GM13976 (cell line): ENCODE measurements at regions not wholly inside any gene's neighbourhood (a gene's known extent, or its start where the extent isn't known, plus 50 kb on each side); places are given as distances from the start of the nearest gene placed in this dataset.
"Not testable (repeated sequence)": the region's sequence is repeated elsewhere in the genome, so short reads cannot be mapped to it uniquely, and the experiment has no call there.

Experiments used
- DNase-seq: peaks from one replicate; pipeline ENCODE4 v3.0.0; 2012; ENCODE audit warnings: low spot score
- in situ Hi-C: fragments of 300-500 bp; cut with MboI; formaldehyde crosslinking; loops from one replicate; pipeline ENCODE4 v1.12.0; 2022; ENCODE audit warnings: low sequenced_read_pairs, mixed read lengths, inconsistent platforms; ENCODE audit not compliant: unreplicated experiment
- TF ChIP-seq, protein P1 (sequence below): IDR thresholded peaks from 2 replicates; pipeline ENCODE4 v1.5.1; 2012; ENCODE audit warnings: borderline replicate concordance, mild to moderate bottlenecking; ENCODE audit not compliant: insufficient read depth; ENCODE audit errors: extremely low read depth, missing control alignments, control extremely low read depth

DNA sequence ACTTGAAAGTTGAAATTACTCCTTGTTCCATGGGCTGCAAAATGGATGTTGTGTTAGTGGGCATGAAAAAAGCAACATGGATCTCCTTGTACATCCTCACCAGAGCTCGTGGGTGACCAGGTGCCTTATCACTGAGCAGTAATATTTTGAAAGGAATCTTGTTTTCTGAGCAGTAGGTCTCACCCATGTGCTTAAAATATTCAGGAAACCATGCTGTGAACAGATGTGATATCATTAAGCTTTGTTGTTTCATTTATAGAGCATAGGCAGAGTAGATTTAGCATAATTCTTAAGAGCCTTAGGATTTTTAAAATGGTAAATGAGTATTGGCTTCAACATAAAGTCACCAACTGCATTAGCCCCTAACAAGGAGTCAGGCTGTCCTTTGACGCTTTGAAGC lies 316.6 kb downstream of the TYW1 start:
- no peak for DNase-seq
- TF ChIP-seq, protein P1, sequence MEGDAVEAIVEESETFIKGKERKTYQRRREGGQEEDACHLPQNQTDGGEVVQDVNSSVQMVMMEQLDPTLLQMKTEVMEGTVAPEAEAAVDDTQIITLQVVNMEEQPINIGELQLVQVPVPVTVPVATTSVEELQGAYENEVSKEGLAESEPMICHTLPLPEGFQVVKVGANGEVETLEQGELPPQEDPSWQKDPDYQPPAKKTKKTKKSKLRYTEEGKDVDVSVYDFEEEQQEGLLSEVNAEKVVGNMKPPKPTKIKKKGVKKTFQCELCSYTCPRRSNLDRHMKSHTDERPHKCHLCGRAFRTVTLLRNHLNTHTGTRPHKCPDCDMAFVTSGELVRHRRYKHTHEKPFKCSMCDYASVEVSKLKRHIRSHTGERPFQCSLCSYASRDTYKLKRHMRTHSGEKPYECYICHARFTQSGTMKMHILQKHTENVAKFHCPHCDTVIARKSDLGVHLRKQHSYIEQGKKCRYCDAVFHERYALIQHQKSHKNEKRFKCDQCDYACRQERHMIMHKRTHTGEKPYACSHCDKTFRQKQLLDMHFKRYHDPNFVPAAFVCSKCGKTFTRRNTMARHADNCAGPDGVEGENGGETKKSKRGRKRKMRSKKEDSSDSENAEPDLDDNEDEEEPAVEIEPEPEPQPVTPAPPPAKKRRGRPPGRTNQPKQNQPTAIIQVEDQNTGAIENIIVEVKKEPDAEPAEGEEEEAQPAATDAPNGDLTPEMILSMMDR, result no peak
- in situ Hi-C loops, result no loop called here

DNA sequence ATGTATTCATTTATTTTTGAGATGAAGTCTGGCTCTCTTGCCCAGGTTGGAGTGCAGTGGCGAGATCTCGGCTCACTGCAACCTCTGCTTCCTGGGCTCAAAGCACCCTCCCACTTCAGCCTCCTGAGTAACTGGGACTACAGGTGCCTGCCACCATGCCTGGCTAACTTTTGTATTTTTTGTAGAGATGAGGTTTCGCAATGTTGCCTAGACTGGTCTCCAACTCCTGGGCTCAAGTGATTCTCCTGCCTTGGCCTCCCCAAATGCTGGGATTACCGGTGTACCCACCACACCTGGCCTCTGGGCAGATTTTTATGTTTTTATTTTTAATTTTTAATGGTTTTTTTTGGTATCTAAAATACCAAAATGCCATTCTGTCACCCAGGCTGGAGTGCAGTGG lies 320.3 kb downstream of the TYW1 start:
- in situ Hi-C loops, DNase-seq: not testable (repeated sequence)

DNA sequence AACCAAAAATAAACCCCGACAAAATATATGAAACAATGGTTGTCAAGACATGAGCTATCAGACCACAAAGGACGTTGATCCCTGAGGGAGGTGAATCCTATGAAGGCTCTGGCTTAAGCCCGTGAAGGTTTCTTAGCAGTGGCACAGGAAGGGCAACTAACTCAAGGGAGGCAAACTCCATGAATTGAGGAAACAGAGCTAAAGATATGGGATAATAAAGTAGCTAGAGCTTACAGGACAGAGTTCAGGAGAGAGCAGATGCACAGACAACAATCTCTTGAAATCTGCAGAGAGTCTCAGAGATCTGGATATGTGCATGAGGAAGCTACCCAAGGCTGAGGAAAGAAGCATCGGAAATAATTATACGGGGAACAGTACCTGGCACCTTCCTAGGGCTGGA lies 331.6 kb downstream of the TYW1 start:
- in situ Hi-C loops, DNase-seq: not testable (repeated sequence)

DNA sequence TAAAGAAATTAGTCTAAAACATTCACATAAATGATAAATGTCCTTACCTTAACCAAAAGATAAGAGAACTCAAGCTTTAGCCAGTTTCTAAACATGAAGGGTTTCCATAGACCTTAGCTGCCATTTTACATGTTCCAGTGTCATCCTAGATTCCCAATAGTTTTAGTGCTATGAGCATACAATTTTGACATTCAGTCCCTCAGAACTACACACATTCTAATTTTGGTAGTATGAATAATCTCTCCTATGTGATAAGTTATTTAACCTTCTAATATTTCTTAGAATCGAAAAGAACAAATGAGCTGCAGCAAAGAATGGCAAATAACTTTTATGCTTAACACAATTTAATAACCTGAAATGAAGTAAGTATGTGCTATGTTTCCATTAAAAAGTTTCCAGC lies 338.5 kb downstream of the TYW1 start:
- DNase-seq, in situ Hi-C loops: not testable (repeated sequence)

DNA sequence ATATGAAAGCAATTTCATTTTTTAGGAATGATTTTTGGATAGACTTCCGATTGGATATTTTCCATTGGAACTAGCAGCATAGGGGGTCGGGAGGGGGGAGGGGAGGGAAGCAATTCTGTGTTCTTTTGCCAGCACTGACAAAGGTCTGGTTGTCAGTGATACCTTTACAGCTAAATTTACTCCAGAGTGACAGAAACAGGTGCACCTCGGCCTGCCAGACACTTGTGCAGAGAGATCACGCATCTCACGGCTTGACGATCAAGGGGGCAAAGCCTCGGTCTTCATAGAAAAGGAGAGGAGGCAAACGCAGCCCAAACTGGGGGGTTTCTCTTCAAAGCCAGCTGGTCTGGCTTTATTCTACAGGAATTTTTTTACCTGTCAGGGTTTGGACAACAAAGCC lies 339.0 kb downstream of the TYW1 start:
- in situ Hi-C loops, DNase-seq: not testable (repeated sequence)

DNA sequence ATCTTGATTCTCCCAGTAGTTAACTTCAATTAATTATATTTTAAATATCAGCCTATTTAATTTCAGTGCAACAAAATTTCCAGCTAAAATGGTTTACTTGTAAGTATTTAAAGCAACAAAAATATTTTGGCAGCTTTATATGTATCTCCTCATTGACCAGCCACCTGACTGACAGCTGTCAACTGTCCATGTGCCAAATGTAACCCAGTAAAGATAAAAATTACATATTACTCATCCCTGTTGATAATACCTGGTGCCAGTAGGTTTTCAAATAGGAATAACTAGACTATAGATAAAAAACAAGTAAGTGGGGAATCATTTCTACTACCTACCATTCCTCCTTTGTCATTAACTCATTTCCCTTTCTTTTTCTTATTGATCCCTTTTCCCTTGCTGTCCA lies 341.9 kb downstream of the TYW1 start:
- in situ Hi-C loops, DNase-seq: not testable (repeated sequence)

DNA sequence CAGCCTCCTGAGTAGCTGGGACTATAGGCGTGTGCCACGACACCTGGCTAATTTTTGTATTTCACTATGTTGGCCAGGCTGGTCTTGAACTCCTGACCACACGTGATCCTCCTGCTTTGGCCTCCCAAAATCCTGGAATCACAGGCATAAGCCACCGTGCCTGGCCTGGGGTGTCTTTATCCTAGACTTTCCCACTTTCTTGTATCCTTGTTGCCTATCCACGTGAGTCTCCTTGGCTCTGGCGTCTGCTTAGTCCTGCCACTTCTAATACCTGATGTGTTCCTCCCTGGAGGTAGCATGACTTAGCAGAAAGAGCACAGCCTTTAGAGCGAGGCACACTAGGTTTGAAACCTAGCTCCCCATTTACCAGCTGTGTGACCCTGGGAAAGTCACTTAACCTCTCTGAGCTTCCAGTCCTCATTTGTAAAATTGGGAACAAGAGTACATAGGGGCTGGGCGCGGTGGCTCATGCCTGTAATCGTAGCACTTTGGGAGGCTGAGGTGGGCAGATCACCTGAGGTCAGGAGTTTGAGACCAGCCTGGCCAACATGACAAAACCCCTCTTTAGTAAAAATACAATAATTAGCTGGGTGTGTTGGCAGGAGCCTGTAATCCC lies 344.6 kb downstream of the TYW1 start:
- DNase-seq, result no peak
- in situ Hi-C loops, result no loop called here
- TF ChIP-seq, protein P1, result no peak

DNA sequence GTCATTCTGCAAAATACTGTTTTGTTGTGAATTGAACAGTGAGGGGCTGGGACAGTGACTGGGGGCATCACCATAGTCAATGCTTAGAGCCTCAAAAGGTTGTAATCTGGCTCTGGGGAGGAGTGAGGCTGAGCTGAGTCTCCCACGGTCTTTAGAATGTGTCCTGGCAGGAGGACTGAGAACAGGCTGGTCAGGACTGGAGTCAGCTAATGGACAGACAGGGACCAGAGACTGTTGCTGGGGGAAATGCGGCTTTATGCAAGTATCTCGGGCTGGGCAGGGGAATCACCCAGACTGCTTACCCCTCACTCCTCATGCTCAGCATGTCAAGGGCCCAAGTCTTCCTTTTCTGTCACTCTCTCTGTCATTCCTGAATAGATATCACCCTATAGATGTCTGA lies 346.5 kb downstream of the TYW1 start:
- no peak for DNase-seq
- TF ChIP-seq, protein P1, result no peak
- in situ Hi-C loops, result no loop called here

DNA sequence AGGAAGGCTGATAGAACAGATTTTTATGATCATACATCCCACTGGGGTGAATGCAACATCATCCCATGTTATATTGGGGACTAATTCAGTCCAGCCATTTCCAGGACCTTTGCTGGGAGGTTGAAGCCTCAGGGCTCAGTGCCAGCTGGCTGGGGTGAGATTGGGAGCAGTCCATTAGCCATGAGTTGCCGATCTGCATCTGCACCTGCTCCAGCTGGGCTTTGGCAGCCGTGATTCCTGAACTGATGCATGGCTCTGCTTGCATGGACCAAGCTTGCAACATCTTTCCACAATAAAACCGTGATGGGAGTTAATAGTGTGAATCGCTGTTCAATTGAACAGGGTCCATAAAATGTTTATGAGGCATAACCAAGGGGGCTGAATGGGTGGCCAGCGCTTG lies 346.9 kb downstream of the TYW1 start:
- TF ChIP-seq, protein P1, result no peak
- no peak for DNase-seq
- in situ Hi-C loops, result no loop called here
